ENCODE measurements at regions not wholly inside any gene's neighbourhood (a gene's known extent, or its start where the extent isn't known, plus 50 kb on each side); places are given as distances from the start of the nearest gene placed in this dataset.
"Not testable (repeated sequence)": the region's sequence is repeated elsewhere in the genome, so short reads cannot be mapped to it uniquely, and the experiment has no call there.

- Mint-ChIP-seq H3K27ac (no peak overlapping the region), H3K4me3 (no peak overlapping the region), H3K27me3 (no peaks in the 10 kb centered on the region), H3K4me1 (no peaks in the 10 kb centered on the region), H3K36me3 (no peaks in the 10 kb centered on the region), H3K9me3 (no peaks in the 10 kb centered on the region)
- no peak for DNase-seq
- no peak for ATAC-seq (replicated peaks)
Observed at GRCh38 chr12:23127701-23128100, 502.7 kb downstream of the ETNK1 start.

GRCh38 chr12:23128462-23128861 lies 503.5 kb downstream of the ETNK1 start:
- Mint-ChIP-seq H3K27me3 (no peaks in the 10 kb centered on the region), H3K27ac (no peak overlapping the region), H3K36me3 (no peaks in the 10 kb centered on the region), H3K4me1 (no peaks in the 10 kb centered on the region), H3K9me3 (no peaks in the 10 kb centered on the region), H3K4me3 (no peak overlapping the region)
- DNase-seq, result no peak
- no peak for ATAC-seq (replicated peaks)

DNA sequence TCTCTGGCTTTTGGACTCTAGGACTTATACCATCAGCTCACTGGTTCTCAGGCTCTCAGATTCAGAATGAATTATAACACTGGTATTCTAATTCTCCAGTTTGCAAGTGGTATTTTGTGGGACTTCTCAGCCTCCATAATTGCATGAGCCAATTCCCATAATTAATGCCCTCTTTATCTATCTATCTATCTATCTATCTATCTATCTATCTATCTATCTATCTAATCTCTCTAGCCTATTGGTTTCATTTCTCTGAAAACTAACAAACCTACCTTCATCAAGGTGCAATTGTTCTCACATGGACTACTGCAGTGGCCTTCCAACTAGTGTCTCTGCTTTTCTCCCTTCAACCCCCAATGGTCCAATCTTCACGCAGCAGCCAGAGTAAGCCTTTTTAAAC lies 507.4 kb downstream of the ETNK1 start:
- H3K27ac Mint-ChIP-seq, result no peak overlapping the region
- H3K4me1 Mint-ChIP-seq, result no peaks in the 10 kb centered on the region
- H3K9me3 Mint-ChIP-seq, result peaks cover 0 to 4% of the 10 kb centered on the region in 2 donors
- DNase-seq (no peak), ATAC-seq (replicated peaks) (no peak)
- no peaks in the 10 kb centered on the region for H3K36me3 Mint-ChIP-seq
- H3K4me3 Mint-ChIP-seq, result no peak overlapping the region
- H3K27me3 Mint-ChIP-seq, result no peaks in the 10 kb centered on the region

DNA sequence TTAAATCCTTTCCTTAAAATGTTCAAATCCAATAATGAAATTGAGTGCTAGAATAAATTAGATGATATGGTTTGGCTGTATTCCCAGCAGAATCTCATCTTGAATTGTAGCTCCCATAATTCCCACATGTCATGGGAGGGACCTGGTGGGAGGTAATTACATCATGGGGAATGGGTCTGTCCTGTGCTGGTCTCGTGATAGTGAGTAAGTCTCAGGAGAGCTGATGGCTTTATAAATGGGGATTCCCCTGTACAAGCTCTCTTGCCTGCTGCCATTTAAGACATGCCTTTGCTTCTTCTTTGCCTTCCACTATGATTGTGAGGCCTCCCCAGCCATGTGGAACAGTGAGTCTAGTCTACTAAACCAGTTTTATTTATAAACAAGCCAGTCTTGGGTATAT lies 508.5 kb downstream of the ETNK1 start:
- H3K4me3 Mint-ChIP-seq, result no peak overlapping the region
- DNase-seq (no peak), ATAC-seq (replicated peaks) (no peak)
- no peaks in the 10 kb centered on the region for H3K36me3 Mint-ChIP-seq
- no peaks in the 10 kb centered on the region for H3K4me1 Mint-ChIP-seq
- no peak overlapping the region for H3K27ac Mint-ChIP-seq
- peaks cover 0 to 4% of the 10 kb centered on the region in 2 donors for H3K9me3 Mint-ChIP-seq
- H3K27me3 Mint-ChIP-seq, result no peaks in the 10 kb centered on the region

- no peak for ATAC-seq (replicated peaks)
Observed at GRCh38 chr12:23139026-23139425, 514.1 kb downstream of the ETNK1 start.

DNA sequence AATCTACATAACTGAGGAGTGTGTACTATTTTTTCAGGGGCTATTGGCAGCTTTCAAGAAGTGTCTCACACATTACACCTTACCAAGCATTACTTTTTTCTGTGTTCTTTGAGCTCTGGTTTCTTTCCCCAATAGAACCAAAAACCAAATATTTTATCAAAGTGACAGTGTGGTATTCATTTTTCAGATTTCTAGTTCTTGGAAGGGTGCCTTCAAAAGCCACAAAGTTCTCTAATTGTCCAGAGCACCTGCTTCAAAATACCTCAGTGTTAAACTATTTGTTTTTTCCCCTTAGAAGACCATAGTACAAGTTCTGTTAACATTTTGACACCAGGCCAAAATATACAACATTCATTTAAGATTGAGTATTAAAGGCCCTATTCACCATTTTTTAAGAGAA lies 515.7 kb downstream of the ETNK1 start:
- H3K27ac Mint-ChIP-seq, result no peak overlapping the region
- peaks cover 7 to 18% of the 10 kb centered on the region in 2 donors for H3K9me3 Mint-ChIP-seq
- ATAC-seq (replicated peaks) (no peak), DNase-seq (no peak)
- H3K36me3 Mint-ChIP-seq, result peaks cover 2% of the 10 kb centered on the region in 2 donors
- H3K27me3 Mint-ChIP-seq, result no peaks in the 10 kb centered on the region
- no peak overlapping the region for H3K4me3 Mint-ChIP-seq
- H3K4me1 Mint-ChIP-seq, result no peaks in the 10 kb centered on the region

More at GRCh38 chr12:23139026-23139425, 514.1 kb downstream of the ETNK1 start:
- Mint-ChIP-seq H3K9me3 (peaks cover 0 to 14% of the 10 kb centered on the region in 2 donors), H3K4me3 (no peak overlapping the region), H3K27me3 (no peaks in the 10 kb centered on the region), H3K4me1 (no peaks in the 10 kb centered on the region), H3K27ac (no peak overlapping the region), H3K36me3 (peaks cover 0 to 2% of the 10 kb centered on the region in 2 donors)
- DNase-seq, result no peak

GRCh38 chr12:23141335-23141734 lies 516.4 kb downstream of the ETNK1 start:
- Mint-ChIP-seq H3K36me3 (peaks cover 2 to 3% of the 10 kb centered on the region in 2 donors), H3K4me3 (no peak overlapping the region), H3K9me3 (peaks cover 8 to 16% of the 10 kb centered on the region in 2 donors), H3K27me3 (no peaks in the 10 kb centered on the region), H3K4me1 (no peaks in the 10 kb centered on the region), H3K27ac (no peak overlapping the region)
- DNase-seq (no peak), ATAC-seq (replicated peaks) (no peak)

DNA sequence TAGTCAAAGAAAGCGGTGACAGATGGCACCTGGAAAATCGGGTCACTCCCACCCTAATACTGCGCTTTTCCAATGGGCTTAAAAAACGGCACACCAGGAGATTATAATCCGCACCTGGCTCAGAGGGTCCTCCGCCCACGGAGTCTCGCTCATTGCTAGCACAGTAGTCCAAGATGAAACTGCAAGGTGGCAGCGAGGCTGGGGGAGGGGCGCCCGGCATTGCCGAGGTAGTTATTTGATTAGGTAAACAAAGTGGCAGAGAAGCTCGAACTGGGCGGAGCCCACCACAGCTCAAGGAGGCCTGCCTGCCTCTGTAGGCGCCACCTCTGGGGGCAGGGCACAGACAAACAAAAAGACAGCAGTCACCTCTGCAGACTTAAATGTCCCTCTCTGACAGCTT lies 521.1 kb downstream of the ETNK1 start:
- peaks cover 8 to 20% of the 10 kb centered on the region in 2 donors for H3K9me3 Mint-ChIP-seq
- DNase-seq; H3K4me3 Mint-ChIP-seq; H3K27ac Mint-ChIP-seq; ATAC-seq (replicated peaks); H3K27me3 Mint-ChIP-seq; H3K36me3 Mint-ChIP-seq; H3K4me1 Mint-ChIP-seq: not testable (repeated sequence)

- Mint-ChIP-seq H3K36me3 (no peaks in the 10 kb centered on the region), H3K4me1 (no peaks in the 10 kb centered on the region), H3K9me3 (peaks cover 3 to 4% of the 10 kb centered on the region in 2 donors), H3K27me3 (no peaks in the 10 kb centered on the region), H3K4me3 (no peak overlapping the region), H3K27ac (no peak overlapping the region)
- ATAC-seq (replicated peaks), result no peak
- no peak for DNase-seq
Observed at GRCh38 chr12:23168459-23168858, 543.5 kb downstream of the ETNK1 start.

- ATAC-seq (replicated peaks), result no peak
- Mint-ChIP-seq H3K9me3 (peaks cover 9 to 11% of the 10 kb centered on the region in 2 donors), H3K36me3 (no peaks in the 10 kb centered on the region)
Observed at GRCh38 chr12:23169012-23169695, 544.2 kb downstream of the ETNK1 start.

DNA sequence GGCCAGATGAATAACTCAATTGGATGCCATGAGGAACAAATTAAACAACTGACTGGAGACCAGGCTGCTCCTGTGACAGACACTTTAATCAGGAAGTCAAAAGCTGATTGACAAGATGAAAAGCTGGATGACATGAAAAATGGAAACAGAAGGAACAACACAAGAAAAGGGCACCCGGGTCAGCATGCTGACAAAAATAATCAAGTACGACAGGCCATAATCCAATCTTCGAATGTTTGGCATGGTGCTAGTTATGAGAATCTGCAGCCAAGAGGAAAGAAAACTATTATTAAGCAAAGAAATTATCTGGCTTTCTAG lies 544.7 kb downstream of the ETNK1 start:
- Mint-ChIP-seq H3K4me1 (no peaks in the 10 kb centered on the region), H3K9me3 (peaks cover 10 to 12% of the 10 kb centered on the region in 2 donors), H3K36me3 (no peaks in the 10 kb centered on the region), H3K27me3 (no peaks in the 10 kb centered on the region), H3K27ac (no peak overlapping the region), H3K4me3 (no peak overlapping the region)
- ATAC-seq (replicated peaks) (no peak), DNase-seq (no peak)

More at GRCh38 chr12:23169012-23169695, 544.2 kb downstream of the ETNK1 start:
- H3K27ac Mint-ChIP-seq, result no peak overlapping the region
- no peaks in the 10 kb centered on the region for H3K27me3 Mint-ChIP-seq
- H3K4me1 Mint-ChIP-seq, result no peaks in the 10 kb centered on the region
- DNase-seq, result no peak
- no peak overlapping the region for H3K4me3 Mint-ChIP-seq

GRCh38 chr12:23174917-23175316 lies 549.9 kb downstream of the ETNK1 start:
- no peaks in the 10 kb centered on the region for H3K4me1 Mint-ChIP-seq
- H3K36me3 Mint-ChIP-seq, result no peaks in the 10 kb centered on the region
- H3K27ac Mint-ChIP-seq, result no peak overlapping the region
- H3K27me3 Mint-ChIP-seq, result no peaks in the 10 kb centered on the region
- no peak for DNase-seq
- H3K9me3 Mint-ChIP-seq, result peaks cover 7 to 8% of the 10 kb centered on the region in 2 donors
- no peak for ATAC-seq (replicated peaks)
- no peak overlapping the region for H3K4me3 Mint-ChIP-seq

DNA sequence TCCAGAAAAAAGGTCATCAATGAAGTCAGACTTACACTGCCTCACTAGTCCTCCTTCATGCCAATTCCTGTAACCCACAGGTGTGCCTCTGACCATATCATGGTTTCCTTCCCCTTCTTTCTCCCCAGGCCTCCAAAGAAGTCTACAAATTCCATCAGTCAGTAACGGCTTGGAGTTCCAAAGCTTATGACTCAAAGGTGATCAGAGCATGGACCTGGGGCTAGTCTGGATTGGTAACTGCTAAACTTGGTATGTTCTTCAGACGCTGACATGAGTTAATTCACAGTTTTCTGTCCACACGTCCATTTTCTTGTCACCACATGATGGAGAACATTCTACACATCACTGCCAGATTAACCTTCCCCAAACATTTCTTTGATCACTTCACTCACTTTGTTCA lies 560.4 kb downstream of the ETNK1 start:
- Mint-ChIP-seq H3K4me1 (no peaks in the 10 kb centered on the region), H3K27me3 (peaks cover 3 to 11% of the 10 kb centered on the region in 2 donors), H3K9me3 (no peaks in the 10 kb centered on the region), H3K36me3 (no peaks in the 10 kb centered on the region), H3K4me3 (no peak overlapping the region), H3K27ac (no peak overlapping the region)
- DNase-seq (no peak), ATAC-seq (replicated peaks) (no peak)

GRCh38 chr12:23186950-23187349 lies 562.0 kb downstream of the ETNK1 start:
- Mint-ChIP-seq H3K9me3 (no peaks in the 10 kb centered on the region), H3K27ac (no peak overlapping the region), H3K4me1 (no peaks in the 10 kb centered on the region), H3K36me3 (no peaks in the 10 kb centered on the region), H3K4me3 (no peak overlapping the region), H3K27me3 (peaks cover 3 to 11% of the 10 kb centered on the region in 2 donors)
- ATAC-seq (replicated peaks) (no peak), DNase-seq (no peak)

DNA sequence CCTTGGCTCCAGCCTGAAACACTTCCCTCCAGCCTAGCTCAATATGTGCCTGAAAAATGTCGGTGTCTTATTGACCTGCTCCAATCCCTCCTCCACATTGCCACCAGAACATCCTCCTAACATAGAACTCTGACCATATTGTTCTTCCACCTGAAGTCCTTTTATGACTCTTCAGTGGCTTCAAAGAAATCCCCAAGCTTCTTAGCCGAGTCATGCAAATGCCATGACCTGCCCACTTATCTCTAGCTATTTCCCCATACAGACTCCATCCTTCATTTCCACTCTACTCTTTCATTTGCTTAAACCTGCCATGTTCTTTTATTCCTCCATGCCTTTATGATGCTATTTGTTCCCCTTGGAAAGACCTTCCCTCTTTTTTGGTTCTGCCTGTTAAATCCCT lies 568.6 kb downstream of the ETNK1 start:
- no peaks in the 10 kb centered on the region for H3K9me3 Mint-ChIP-seq
- H3K4me3 Mint-ChIP-seq, result no peak overlapping the region
- peaks cover 11% of the 10 kb centered on the region in 2 donors for H3K27me3 Mint-ChIP-seq
- DNase-seq (no peak), ATAC-seq (replicated peaks) (peak; percentile 27 to 67)
- no peak overlapping the region for H3K27ac Mint-ChIP-seq
- H3K36me3 Mint-ChIP-seq, result no peaks in the 10 kb centered on the region
- H3K4me1 Mint-ChIP-seq, result peaks cover 0 to 5% of the 10 kb centered on the region in 2 donors

DNA sequence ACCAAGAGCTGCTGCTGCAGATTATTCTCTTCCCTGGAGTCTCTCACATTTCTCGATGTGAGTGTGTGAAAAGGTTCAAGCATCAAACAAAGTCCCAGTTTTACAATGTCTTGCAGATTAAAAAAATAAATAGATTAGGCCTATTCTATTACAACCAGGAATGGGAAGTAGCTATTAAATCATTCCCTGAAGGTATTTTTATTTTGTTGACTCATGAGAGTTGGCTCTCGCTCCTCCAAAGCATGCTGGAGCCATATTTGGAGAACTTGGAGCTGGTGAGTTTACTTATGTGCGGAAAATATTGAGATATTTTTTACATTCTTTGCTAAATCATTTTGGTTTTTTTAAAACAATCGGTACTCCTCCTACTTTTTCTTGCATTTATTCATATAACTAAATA lies 572.3 kb downstream of the ETNK1 start:
- ATAC-seq (replicated peaks) (no peak), DNase-seq (no peak)
- Mint-ChIP-seq H3K27me3 (peaks cover 9 to 20% of the 10 kb centered on the region in 2 donors), H3K36me3 (no peaks in the 10 kb centered on the region), H3K9me3 (no peaks in the 10 kb centered on the region), H3K4me1 (peaks cover 0 to 5% of the 10 kb centered on the region in 2 donors), H3K27ac (no peak overlapping the region), H3K4me3 (no peak overlapping the region)
